ENCODE measurements at regions not wholly inside any gene's neighbourhood (a gene's known extent, or its start where the extent isn't known, plus 50 kb on each side); places are given as distances from the start of the nearest gene placed in this dataset.

GRCh38 chr18:59996370-59996966 lies 96.7 kb downstream of the PMAIP1 start:
- Mint-ChIP-seq H3K36me3 (ENCODE audit: insufficient read depth, unreplicated experiment) (no peaks in the 10 kb centered on the region), H3K9me3 (ENCODE audit: unreplicated experiment) (no peaks in the 10 kb centered on the region), H3K27ac (ENCODE audit: unreplicated experiment) (no peak overlapping the region), H3K4me1 (ENCODE audit: low read depth, unreplicated experiment) (no peaks in the 10 kb centered on the region), H3K4me3 (ENCODE audit: unreplicated experiment) (no peak overlapping the region), H3K27me3 (ENCODE audit: insufficient read depth, unreplicated experiment) (peaks cover 3% of the 10 kb centered on the region)
- intact Hi-C loops (cut with micrococcal nuclease; ENCODE audit: unreplicated experiment), result loop anchor here (2.0 to 10.0 kb wide), 2 partner anchors 58 to 552 kb away; no protein-coding TSS in a partner anchor
- Histone ChIP-seq H3K4me1 (no peaks in the 10 kb centered on the region), H3K9me3 (no peaks in the 10 kb centered on the region), H3K27me3 (replicated peaks; ENCODE audit: control insufficient read depth, insufficient read depth, low read length) (no peaks in the 10 kb centered on the region), H3K36me3 (ENCODE audit: control insufficient read depth, insufficient read depth, low read length) (no peaks in the 10 kb centered on the region), H3K4me3 (ENCODE audit: low read depth, low read length) (no peak overlapping the region)
- TF ChIP-seq CTCF (IDR thresholded peaks at IDR 0.05; ENCODE audit: insufficient read depth in 1 of 2, low read depth in 1 of 2, low read length in 1 of 2, severe bottlenecking in 1 of 2, unreplicated experiment in 1 of 2), result peak; percentile 34 to 47
- ChIA-PET POLR2A (no interaction called here), CTCF (interaction anchor here (1.0 to 1.4 kb wide), 2 partner anchors 415 to 418 kb away, joined by 3 to 4 read pairs; no protein-coding TSS in a partner anchor)
- peak in 1 of 2 experiments; percentile 14 for DNase-seq
- no TSS peak for BruUV-seq (replicated peaks)

DNA sequence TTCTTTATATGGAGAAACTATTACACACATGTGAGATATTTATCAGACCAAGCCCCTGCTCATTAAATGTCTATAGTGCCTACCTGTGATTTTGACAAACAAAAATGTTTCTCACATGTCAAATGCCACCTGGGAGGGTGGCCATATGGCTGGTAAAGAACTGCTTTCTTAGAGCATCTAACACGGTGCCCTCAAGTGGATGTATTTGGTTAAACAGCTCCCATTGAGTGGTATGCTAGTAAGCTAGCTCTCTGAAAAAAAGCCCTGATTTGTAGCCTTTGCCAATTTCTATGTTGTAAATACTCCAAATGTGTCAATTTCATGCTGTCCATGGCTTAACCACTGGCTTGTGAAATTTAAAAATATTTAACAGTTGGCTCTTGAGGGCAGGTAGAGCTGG lies 94.6 kb downstream of the PMAIP1 start:
- no peak overlapping the region for H3K4me3 ChIP-seq (ENCODE audit: low read depth, low read length)
- no peak for DNase-seq
- ChIA-PET CTCF (no interaction called here), POLR2A (no interaction called here)
- Mint-ChIP-seq H3K9me3 (ENCODE audit: unreplicated experiment) (no peaks in the 10 kb centered on the region), H3K27ac (ENCODE audit: unreplicated experiment) (no peak overlapping the region), H3K4me3 (ENCODE audit: unreplicated experiment) (no peak overlapping the region), H3K4me1 (ENCODE audit: low read depth, unreplicated experiment) (no peaks in the 10 kb centered on the region), H3K27me3 (ENCODE audit: insufficient read depth, unreplicated experiment) (peaks cover 2% of the 10 kb centered on the region), H3K36me3 (ENCODE audit: insufficient read depth, unreplicated experiment) (no peaks in the 10 kb centered on the region)
- intact Hi-C loops (cut with micrococcal nuclease; ENCODE audit: unreplicated experiment), result loop anchor here (10.0 kb wide), 1 partner anchor 60 kb away; no protein-coding TSS in a partner anchor
- H3K36me3 ChIP-seq (ENCODE audit: control insufficient read depth, insufficient read depth, low read length), result no peaks in the 10 kb centered on the region
- no peaks in the 10 kb centered on the region for H3K4me1 ChIP-seq
- no peak for TF ChIP-seq CTCF (IDR thresholded peaks at IDR 0.05; ENCODE audit: insufficient read depth in 1 of 2, low read depth in 1 of 2, low read length in 1 of 2, severe bottlenecking in 1 of 2, unreplicated experiment in 1 of 2)
- BruUV-seq (replicated peaks), result no TSS peak
- H3K27me3 ChIP-seq (replicated peaks; ENCODE audit: control insufficient read depth, insufficient read depth, low read length), result no peaks in the 10 kb centered on the region
- H3K9me3 ChIP-seq, result no peaks in the 10 kb centered on the region

DNA sequence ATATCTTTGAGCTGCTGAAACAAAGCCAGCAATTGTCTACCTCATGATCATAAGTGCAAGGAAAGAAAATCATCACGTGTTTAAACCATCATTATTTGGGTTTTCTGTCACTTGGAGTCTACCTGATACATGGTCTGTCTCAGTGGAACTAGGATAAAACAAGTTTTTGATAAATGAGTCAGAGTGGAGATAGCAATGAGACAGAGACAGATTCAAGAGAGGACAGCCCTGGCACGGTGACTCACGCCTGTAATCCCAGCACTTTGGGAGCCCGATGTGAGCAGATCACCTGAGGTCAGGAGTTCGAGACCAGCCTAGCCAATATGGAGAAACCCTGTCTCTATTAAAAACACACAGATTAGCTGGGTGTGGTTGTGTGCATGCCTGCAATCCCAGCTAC lies 93.8 kb downstream of the PMAIP1 start:
- Histone ChIP-seq H3K27me3 (replicated peaks; ENCODE audit: control insufficient read depth, insufficient read depth, low read length) (no peaks in the 10 kb centered on the region), H3K9me3 (no peaks in the 10 kb centered on the region), H3K4me1 (no peaks in the 10 kb centered on the region), H3K36me3 (ENCODE audit: control insufficient read depth, insufficient read depth, low read length) (no peaks in the 10 kb centered on the region), H3K4me3 (ENCODE audit: low read depth, low read length) (no peak overlapping the region)
- no peaks in the 10 kb centered on the region for H3K36me3 Mint-ChIP-seq (ENCODE audit: insufficient read depth, unreplicated experiment)
- no peak overlapping the region for H3K27ac Mint-ChIP-seq (ENCODE audit: unreplicated experiment)
- TF ChIP-seq CTCF (IDR thresholded peaks at IDR 0.05; ENCODE audit: insufficient read depth in 1 of 2, low read depth in 1 of 2, low read length in 1 of 2, severe bottlenecking in 1 of 2, unreplicated experiment in 1 of 2), result no peak
- ChIA-PET CTCF (no interaction called here), POLR2A (no interaction called here)
- H3K4me1 Mint-ChIP-seq (ENCODE audit: low read depth, unreplicated experiment), result no peaks in the 10 kb centered on the region
- DNase-seq, result no peak
- intact Hi-C loops (cut with micrococcal nuclease; ENCODE audit: unreplicated experiment), result loop anchor here (10.0 kb wide), 1 partner anchor 61 kb away; no protein-coding TSS in a partner anchor
- peaks cover 2% of the 10 kb centered on the region for H3K27me3 Mint-ChIP-seq (ENCODE audit: insufficient read depth, unreplicated experiment)
- H3K4me3 Mint-ChIP-seq (ENCODE audit: unreplicated experiment), result no peak overlapping the region
- no peaks in the 10 kb centered on the region for H3K9me3 Mint-ChIP-seq (ENCODE audit: unreplicated experiment)
- BruUV-seq (replicated peaks), result no TSS peak

All from Caco-2 (cell line).